HG03575 (cell line): ENCODE measurements at regions not wholly inside any gene's neighbourhood (a gene's known extent, or its start where the extent isn't known, plus 50 kb on each side); places are given as distances from the start of the nearest gene placed in this dataset.
"Not testable (repeated sequence)": the region's sequence is repeated elsewhere in the genome, so short reads cannot be mapped to it uniquely, and the experiment has no call there.

Experiments
- ATAC-seq: cut with Tn5 transposase; IDR thresholded peaks from one replicate; pipeline ENCODE4 v1.9.1; 2021; ENCODE audit not compliant: unreplicated experiment, insufficient number of reproducible peaks, low FRiP score; ENCODE audit errors: extremely low read depth

DNA sequence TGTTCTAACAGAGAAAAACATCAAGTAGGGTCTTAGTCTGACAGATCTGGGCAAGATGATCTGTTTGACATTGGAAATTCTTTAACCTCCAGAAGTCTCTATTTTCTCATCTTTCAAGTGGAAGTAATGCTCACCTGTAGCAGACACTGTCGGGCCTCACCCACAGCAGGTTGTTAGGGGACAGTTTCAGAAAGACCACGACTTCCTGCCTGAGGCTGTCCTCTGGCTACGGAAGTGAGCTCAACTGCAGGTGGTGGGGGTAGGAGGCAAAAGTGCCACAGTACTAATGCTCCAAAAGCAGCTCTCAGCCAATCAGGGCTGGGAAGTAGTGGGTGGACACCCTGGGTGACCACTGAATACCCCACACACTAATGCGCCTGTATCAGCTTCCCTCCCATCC is 111.4 kb upstream of the TOPAZ1 start:
- ATAC-seq: no peak

DNA sequence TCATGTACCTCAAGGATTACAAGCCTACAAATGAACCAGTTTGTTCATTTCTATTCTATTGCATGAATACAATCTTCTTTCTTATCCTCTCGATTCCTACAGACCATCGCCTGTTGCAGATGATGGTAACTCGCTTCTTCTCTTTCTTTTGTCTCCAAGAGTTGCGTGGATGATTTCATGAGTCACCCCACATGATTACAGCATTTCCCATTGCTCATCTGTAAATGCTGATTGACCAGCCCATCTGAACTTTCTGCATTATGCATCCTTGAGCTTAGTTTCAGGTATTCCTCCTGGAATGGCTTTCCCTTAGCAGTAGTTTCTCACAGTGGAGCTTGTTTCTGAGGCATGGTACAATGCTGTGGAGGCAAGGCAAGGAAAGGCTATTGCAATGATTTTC is 109.6 kb upstream of the TOPAZ1 start:
- no peak for ATAC-seq

DNA sequence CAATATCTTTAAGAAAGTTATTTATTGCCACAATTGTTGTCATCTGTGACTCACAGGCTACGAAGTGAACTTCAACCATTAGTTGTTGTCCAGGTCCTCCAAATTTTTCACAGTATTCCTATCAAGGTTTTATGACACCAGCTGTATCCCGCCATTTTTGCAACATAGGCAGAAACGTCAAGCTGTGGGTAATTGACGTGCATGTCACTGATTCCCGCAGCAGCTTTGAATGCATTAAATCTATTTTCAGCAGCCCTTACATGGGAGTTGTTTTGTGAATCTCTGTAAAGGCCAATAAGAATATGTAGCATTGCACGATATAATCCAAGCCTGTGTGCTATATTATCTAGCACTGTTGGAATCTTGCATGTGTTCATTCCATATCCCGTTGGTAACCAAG is 109.1 kb upstream of the TOPAZ1 start:
- ATAC-seq: no peak

DNA sequence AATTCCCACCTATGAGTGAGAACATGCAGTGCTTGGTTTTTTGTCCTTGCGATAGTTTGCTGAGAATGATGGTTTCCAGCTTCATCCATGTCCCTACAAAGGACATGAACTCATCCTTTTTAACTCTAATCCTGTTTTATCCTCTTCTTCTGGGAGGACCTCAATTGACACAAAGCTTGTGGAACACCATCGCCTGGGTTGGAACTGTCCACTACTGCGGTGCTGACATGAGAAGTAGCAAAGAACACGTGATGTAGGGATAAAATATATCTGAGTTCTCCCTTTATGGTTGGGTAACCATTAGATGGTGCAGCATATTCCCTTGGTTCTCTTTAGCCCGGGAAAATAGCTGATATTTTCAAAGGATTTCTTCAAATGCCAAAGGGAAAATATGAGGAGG is 105.3 kb upstream of the TOPAZ1 start:
- no peak for ATAC-seq

DNA sequence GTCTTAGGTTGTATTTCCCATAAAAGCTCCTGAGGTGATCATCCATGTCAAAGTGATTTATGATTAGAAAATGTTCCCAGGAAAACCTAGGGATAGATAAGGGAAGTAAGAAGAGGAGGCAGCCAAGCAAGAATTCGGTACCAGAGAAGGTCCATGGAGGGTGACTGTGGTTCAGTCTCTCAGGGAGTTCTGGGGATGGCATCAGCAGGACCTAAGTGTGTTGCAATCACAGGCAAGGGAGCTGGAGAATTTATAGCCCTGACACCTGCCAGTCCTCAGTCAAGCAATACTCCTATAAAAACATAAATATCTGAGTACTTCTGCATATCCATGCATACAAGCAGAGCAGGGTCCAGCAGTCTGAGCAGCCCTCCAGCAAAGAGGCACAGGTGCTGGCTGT is 95.6 kb upstream of the TOPAZ1 start:
- no peak for ATAC-seq

DNA sequence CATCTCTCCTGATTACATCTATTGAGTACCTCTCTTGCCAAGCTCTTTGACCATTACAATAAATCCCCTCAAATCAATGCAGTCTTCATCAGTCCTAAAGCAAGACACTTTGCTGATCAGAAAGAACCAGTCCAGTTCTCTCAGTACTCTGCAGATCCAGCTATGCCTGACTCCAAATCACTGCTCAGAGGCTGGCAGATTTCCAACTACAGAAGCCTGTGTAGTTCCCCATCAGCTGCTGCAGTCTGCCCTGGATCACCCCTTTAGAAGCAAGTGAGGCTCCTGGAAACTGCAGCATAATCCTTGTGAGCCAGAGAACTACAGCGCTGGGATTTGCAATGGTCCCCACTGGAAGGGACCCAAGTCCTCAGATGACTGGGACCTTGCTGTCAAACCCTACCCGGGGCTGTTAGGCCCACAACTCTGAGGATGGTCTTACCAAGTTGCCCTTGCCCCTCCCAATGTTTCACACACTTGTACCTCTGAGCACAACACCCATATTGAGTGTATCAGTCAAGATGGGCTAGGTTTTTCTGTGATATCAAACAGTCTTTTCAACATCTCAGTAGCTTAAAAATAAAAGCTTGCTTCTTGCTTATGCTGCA is 81.9 kb upstream of the TOPAZ1 start:
- ATAC-seq: no peak

DNA sequence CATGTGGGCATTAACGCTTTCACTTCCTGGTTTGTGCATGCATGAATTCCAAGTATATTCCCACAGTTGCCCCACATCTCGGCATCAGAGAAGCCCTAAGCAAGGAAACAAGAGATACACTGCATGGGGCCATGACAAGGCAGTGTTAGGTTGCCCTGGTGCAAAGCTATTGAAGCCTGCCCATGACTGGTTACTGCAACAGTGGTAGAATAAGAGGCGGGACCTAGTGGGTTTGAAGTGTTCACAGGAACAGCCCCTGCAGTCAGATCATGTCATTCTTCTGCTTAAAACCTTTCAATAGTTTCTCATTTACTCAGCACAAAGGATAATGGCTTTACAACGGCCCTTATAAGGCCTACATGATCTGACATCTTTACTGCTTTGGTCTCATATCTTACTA is 80.9 kb upstream of the TOPAZ1 start:
- no peak for ATAC-seq

DNA sequence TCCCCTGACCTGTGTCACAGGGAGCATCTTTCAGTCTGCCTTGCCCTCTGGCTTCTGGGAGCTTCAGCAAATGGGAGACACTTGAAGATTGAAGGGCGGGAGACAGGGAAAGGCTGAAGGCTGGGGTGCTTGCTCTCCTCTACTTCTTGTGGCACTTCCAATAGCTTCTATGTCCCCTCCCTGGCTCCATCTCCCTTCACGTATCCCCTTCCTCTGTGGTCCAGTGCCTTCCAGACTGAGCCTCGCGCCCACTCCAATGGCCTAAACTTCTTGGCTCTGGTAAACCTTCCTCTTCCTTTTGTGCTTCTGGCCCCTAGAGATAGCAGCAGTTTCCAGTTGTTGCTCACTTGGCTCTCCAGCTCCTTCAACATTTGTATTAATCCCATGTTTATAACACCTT is 69.8 kb upstream of the TOPAZ1 start:
- ATAC-seq: no peak

DNA sequence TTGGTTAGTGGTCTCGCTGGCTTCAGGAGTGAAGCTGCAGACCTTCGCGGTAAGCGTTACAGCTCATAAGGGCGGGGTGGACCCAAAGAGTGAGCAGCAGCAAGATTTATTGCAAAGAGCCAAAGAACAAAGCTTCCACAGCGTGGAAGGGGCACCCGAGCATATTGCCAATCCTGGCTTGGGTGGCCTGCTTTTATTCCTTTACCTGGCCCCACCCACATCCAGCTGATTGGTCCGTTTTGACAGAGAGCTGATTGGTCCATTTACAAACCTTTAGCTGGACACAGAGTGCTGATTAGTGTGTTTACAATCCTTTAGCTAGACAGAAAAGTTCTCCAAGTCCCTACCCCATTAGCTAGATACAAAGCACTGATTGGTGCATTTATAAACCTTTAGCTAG is 69.0 kb upstream of the TOPAZ1 start:
- ATAC-seq: not testable (repeated sequence)

DNA sequence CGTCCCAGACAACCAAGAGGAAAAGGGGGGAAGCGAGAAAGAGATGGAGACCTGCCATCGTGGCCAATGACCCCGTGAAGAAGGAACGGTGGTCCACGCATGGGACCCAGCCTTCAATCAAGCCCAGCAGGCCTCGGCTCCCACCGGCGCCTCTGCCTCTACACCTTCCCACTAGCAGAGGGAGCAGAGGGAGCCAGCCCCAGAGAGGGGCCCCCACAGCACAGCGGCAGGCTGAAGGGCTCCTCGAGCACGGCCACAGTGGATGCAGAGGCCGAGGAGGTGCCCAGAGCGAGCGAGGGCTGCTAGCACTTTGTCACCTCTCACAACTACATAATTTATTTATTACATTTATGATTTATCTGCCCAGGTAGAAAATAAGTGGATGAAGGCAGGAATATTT is 68.4 kb upstream of the TOPAZ1 start:
- no peak for ATAC-seq

DNA sequence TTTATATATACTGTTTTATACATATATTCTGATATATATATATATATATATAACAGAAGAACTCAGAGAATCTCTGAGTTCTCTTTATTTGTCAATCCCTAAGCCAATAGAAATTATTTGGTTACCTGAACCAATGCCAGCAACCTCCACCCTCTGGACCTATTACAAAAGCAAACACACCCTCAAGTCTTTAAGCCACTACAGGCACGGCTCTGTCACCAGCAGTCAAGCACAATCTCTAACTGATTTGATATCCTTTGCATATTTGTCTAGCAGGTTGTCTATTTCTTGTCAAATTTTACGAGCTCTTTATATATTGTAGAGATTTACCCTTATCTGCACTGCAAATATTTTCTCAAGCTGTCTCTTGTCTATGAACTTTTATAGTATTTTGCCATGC is 66.6 kb upstream of the TOPAZ1 start:
- ATAC-seq: no peak

DNA sequence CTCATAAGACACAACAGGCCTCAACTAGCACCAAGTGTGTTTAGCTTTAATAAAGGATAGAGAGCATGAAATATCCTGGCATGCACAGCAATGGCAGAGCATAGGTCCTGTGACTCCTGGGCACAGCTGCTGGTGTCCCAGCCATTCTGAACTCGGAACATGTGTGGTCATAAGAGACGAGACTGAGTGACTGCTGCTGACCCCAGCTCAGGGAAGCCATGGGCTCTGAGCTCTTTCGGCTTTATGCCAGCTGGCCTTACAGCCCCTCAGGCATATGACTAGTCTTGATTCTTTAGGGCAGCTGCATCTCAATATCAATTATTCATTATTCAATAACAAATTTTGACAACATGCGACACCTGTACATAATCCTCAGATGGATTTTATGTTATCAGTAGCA is 62.4 kb upstream of the TOPAZ1 start:
- no peak for ATAC-seq

DNA sequence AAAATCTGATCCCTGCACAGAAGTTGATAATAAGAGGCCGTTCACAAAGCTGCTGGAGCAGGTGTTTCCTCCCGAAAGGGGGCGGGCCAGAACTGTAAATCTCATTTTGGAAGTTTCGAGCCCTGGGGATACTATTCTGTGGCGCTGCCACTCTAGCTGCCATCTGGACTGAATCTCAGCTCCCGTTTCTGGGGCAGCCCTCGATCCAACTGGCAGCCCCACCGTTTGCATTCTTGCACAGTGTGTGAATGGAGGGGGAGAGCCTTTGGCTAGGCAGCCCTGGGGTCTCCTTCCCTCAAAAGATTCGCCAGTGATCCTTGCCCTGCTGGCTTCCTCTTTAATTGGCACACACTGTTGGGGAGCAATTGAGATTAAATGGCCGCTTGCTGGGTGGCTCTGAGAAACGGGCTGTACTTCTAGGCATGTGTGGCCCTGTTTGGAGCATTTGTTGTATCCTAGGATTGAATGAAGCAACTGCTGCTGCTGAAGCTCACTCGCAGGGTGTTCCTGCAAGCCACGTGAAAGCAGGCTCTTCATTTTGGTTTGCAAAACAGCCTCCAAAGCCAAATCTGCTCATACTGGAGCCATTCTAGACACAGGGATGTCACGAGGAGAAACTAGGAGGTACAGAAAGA is 57.2 kb upstream of the TOPAZ1 start:
- ATAC-seq: no peak

DNA sequence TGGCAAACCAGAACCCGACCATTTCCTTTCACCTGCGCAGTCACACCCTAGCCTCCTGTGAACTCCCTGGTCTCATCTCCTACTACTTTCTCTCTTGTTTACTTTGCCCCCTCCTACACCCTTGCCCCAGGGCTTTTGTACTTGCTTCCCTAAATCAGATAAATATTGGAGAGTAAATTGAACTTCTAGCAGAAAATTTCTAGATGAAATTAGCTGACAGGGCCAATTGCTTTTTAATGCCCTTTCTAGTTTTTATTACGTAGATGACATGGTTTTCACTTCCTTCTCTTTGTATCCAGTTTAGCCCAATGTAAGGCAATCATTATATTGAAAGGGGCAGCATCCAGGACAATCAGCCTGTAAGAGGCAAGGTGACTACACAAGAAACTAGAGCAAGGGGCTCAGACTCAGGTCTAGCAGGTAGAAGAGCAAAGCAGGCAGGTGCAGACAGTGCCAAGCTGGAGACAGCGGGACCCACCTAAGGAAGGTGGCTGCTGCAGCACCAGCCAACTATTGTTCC is 56.2 kb upstream of the TOPAZ1 start:
- no peak for ATAC-seq

DNA sequence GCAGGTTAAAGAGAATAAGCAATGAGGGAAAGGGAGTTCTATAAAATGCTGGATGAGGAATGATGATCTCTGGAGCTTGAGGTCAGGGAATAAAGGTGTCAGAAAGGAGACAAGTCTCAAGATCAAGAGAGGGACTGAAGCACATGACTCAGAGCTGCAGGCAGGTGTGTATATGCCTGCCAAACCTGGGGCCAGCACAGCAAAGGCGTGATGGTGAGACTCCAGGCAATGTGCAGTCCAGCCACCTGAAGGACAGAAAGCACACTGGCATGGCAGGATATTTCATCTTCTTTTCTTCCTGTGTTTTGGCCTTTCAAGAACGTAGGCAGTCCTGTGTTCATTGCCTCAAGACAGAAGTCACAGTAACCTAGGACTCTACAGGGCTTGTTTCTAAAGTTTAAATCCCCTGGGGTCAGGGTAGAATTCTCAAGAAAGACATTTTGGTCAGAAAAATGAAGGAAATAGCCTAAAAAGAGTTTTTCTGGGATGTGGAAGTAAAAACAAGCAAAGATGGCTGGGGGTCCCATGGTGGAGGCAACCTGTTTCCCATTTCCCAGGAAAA is 55.5 kb upstream of the TOPAZ1 start:
- ATAC-seq: no peak

DNA sequence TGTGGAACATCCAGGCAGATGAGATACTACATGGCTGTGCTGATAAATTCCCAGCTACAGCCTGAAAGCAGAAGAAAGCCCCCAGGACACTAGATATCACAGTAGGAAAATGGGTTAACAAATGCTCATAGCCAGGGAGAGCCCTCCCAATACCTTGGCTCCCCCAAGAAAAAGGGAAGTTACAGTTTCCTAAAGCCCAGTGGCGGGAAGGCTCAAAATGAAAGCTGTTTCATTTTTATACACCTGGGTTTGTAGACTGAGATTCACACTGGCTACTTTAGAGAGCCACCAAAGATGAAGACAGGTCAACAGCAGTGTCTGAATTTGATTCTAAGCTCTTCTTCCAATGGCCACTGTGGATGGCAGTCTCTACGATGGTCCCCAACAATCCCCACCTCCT is 55.0 kb upstream of the TOPAZ1 start:
- ATAC-seq: no peak
